GM18511 (cell line): ENCODE measurements at regions not wholly inside any gene's neighbourhood (a gene's known extent, or its start where the extent isn't known, plus 50 kb on each side); places are given as distances from the start of the nearest gene placed in this dataset.
"Not testable (repeated sequence)": the region's sequence is repeated elsewhere in the genome, so short reads cannot be mapped to it uniquely, and the experiment has no call there.

Experiments used
- ATAC-seq: cut with Tn5 transposase; IDR thresholded peaks from one replicate; pipeline ENCODE4 v1.9.1; 2021; ENCODE audit warnings: mild to moderate bottlenecking, moderate library complexity; ENCODE audit not compliant: unreplicated experiment

DNA sequence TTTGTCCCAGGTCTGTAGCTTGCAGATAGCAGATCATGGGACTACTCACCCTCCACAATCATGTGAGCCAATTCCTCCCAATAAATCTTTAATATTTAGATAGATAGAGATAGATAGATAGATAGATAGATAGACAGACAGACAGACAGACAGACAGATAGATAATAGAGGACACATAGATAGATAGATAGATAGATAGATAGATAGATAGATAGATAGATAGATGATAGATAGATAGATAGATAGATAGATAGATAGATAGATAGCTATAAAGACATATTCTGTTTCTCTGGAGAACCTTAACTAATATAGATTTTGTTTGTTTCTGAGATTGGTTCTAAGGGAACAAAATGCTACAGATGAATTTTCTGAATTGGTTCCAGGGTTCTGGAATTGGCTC is 82.3 kb upstream of the PRDX6 start:
- not testable (repeated sequence) for ATAC-seq

DNA sequence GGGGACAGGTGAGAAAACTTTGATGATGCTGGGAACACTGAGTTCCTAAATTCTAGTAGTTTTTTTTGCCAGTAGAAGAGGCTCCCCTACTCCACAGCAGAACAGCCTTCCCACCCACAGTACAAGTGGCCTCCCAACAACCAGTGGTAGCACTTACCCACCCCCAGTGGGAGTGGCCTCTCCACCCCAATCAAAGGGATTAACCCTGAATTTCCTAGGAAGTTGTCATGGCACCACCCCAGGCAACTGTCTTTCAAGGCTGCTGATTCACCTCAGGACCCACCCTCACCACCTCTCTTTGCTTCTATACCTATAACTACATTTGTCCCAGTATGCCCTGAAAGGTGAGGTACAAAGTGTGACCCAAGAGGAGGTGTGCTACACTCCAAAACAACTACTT is 81.4 kb upstream of the PRDX6 start:
- no peak for ATAC-seq

GRCh38 chr1:173400387-173400995 is 76.6 kb upstream of the PRDX6 start:
- ATAC-seq = no peak

GRCh38 chr1:173403996-173404395 is 73.1 kb upstream of the PRDX6 start:
- no peak for ATAC-seq

- ATAC-seq = no peak
These were observed 71.9 kb upstream of the PRDX6 start for GRCh38 chr1:173405281-173405680.

DNA sequence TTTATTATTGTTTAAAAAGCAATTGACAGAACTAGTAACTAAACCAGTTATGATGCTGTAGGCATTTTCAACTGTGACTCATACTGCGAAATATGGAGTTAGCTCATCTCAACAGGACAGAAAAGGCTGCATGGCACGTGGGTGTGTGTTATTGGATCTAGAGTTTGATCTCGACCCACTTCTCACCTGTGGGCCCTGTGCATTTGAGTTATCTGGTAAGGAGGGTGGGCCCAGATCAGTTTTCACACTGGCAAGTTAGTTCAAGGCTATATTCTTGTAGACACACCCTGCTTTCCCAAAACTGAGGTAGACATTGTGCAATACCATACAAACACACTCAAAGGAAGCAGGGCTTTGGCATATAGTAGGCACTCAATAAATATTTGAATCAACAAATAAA is 71.3 kb upstream of the PRDX6 start:
- no peak for ATAC-seq

- ATAC-seq = no peak
These were observed 70.3 kb upstream of the PRDX6 start for GRCh38 chr1:173406783-173407230.

- no peak for ATAC-seq
These were observed 69.3 kb upstream of the PRDX6 start for GRCh38 chr1:173407846-173408245.

GRCh38 chr1:173408886-173409285 is 68.2 kb upstream of the PRDX6 start:
- ATAC-seq = no peak

GRCh38 chr1:173409613-173410012 is 67.5 kb upstream of the PRDX6 start:
- ATAC-seq = no peak

DNA sequence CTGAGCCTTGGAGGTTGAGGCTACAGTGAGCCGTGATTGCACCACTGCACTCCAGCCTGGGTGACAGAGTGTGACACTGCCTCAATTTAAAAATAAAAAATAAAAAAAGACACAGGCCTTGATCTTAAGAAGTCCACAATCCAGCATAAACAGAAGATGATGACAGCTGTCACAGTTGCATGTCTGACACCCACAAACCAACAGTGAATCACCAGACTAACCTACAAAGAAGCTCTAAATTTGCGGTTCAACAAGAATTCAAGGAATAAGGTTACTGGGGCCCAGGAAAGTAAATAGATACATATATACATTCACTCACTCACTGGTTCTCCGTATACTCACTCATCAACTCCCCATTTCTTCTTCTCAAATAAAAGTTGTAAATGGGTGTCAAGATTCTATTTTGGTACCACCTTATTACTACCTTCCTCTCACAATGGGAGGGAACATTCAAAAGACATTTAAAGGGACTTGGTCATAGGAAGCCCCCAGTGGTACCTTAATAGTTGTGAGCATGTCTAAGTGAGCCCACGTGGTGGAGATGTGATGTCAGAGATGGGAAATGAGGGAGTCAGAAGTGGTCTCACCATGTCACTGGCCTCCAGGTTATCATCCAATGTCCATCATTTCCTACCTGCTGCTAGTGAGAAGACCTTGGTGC is 66.9 kb upstream of the PRDX6 start:
- peak; percentile 2 for ATAC-seq

DNA sequence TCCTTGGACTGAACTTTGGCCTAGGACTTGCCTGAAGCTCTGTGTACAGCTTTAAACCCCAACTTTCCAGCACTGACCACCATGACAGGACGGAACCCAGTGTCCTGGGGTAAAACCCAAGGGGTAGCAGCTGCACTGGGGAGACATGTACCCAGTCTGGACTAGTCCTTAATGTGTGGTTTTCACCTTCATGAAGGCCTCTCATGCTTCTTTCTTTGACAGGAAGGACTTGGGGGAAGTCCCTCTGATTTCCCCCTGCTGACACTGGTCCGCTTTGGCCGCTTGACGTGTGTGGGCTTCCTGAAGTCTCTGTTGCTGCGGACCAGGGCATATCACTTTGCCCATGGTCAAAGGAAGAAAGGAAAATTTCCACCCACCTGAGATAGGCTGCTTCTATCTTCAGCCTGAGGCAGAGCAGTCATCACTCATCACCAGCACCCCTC is 66.3 kb upstream of the PRDX6 start:
- peak; percentile 62 for ATAC-seq

DNA sequence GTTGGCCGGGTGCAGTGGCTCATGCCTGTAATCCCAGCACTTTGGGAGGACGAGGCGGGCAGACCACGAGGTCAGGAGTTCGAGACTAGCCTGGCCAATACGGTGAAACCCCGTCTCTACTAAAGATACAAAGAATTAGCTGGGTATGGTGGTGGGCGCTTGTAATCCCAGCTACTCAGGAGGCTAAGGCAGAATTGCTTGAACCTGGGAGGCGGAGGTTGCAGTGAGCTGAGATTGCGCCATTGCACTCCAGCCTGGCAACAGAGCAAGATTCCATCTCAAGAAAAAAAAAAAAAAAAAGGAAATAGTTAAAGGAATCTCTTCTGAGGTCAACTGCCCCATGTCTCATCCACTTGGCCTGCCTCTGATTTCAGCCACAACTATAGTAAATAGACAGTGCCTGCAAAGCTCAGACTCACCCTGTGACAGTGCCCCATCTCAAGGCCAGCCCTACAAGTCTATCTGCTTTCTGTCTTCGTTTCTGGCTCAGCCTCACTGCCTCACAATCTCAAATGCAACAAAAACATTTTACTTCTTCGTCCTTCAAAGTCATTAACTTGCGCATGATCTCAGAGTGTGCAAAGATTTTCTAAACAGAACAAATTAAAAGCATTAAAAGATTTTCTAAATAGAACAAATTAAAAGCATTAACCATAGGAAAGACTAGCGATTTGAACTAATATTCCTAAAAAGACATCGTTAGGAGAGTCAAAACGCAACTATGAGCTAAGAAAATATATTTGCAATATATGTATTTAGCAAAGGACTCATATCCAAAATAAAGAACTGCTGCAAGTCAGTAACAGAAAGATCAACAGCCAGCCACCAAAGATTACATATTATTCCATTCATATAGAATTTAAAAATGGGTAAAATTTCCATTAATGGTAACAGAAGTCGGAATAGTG is 65.0 kb upstream of the PRDX6 start:
- ATAC-seq = no peak

DNA sequence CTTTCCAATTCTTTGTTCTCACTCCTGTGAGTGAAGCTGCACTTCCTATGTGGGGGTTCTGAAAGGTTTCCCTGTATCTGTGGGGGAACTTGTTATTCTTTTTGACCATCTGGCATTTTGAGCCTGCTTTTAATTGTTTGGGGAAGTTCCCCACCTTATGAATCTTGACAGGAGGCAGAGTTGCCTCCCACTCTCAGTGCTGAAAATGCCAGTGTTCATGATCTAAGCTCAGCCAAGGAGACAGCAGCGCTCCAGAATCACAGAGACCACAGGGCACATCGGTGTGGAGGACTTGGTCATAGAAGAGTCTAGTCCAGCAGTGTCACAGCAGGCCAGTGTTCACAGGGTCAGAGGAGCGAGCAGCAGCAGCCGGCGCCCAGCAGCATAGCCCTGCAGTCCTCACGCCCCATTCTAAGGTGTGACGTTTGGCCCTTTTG is 63.8 kb upstream of the PRDX6 start:
- ATAC-seq = no peak

GRCh38 chr1:173414136-173414535 is 63.0 kb upstream of the PRDX6 start:
- peak; percentile 47 for ATAC-seq

DNA sequence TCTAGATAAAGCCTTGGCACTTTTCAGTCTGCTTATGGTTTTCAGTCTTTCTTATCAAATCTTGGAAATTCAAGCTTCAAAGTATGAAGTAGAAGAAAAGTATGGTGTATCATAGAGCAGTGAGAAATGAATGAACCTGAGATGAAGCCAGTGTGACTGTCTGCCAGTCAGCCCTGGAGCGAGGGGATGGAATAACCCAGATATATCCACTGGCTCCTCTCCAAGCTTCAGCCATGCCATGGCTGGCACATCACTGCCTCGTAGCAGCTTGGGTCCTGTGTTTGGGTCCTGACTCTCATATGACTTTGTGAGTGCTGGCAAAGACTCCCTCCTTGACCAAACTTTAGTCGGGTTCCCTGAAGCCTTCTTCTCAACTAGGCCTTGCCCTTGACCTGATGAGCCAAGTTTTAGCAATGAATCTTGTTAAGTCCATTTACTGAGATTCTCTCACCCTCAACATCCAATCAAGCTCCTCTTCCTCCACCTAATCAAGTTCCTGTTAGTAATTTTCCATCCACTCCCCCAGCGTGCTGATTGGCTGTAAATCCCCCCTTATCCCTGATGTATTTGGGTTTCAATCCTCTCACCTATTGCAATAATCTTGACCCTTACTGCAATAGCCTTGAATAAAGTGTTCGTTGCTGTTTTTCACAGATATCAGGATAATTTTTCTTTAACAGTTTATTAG is 62.5 kb upstream of the PRDX6 start:
- ATAC-seq = no peak

GRCh38 chr1:173415490-173415889 is 61.6 kb upstream of the PRDX6 start:
- ATAC-seq = peak; percentile 38

DNA sequence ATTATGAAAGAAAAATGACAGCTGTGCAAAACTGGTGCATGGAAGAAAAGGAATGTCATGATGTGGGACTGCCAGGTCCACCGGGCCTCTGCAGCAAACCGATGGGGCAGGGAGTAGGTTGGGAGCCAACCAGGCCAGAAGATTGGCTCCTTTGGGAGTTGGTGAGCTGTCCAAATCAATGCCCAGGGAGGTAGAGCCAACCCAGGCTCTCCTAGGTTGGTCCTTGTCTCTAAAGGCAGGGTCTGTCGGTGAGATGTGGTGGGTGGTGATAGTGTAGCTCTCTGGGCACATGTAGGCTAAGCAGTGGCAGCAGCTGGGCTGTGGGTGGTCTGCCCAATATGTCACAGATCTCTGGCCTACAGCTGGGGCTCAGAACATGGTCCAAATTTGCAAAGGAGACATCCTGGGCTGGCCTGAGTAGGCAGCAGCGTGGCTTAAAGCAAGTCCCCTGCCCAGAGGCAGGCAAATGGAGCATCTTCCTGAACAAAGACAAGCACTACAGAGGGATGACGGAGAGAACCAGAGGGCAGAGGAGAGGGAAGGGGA is 61.2 kb upstream of the PRDX6 start:
- no peak for ATAC-seq

DNA sequence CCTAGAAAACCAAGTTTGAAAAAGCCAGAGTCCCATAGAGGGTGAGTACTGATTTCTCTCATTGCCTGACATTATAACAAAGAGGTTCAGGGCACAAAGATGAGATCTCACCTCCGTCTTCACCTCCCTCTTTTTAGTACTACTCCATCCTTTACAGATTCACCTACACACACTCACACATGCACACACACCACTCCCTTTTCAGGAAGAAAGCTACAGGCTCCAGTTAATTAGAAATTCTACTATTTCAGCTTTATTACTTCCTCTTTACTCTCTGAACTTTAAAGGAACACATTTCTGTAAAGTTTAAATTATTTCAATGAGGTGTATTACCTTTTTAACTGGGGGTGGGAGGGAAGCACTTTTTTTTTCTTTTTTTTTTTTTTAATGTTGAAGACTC is 59.6 kb upstream of the PRDX6 start:
- no peak for ATAC-seq

GRCh38 chr1:173418107-173418985 is 58.8 kb upstream of the PRDX6 start:
- peak; percentile 36 for ATAC-seq
